Body of pancreas (tissue), 4 donors: ENCODE measurements at regions not wholly inside any gene's neighbourhood (a gene's known extent, or its start where the extent isn't known, plus 50 kb on each side); places are given as distances from the start of the nearest gene placed in this dataset.

Experiments
- ATAC-seq: fragments of 150-250 bp; one replicate; pipeline ENCODE4 v1.9.1; 2016
- DNase-seq, 4 donors: peaks; one replicate each; pipeline ENCODE4 v3.0.0-alpha.2; 2019
- H3K27ac ChIP-seq, 4 donors: fragments of 200-600 bp; sonication (generic); 1 replicate in 3 of 4; 2 replicates in 1 of 4; pipeline versions ENCODE4 v1.5.1 to v1.6.1; 2016 to 2019; ENCODE audit warnings: mild to moderate bottlenecking in 1 of 4, mixed read lengths in 1 of 4, moderate library complexity in 1 of 4
- H3K27me3 ChIP-seq, 2 donors: fragments of 200-600 bp; sonication (generic); one replicate each; pipeline ENCODE4 v1.6.0; 2016; ENCODE audit warnings: mild to moderate bottlenecking in 1 of 2
- H3K36me3 ChIP-seq, 2 donors: fragments of 200-600 bp; sonication (generic); replicated peaks in 1 of 2; 2 replicates each; pipeline ENCODE4 v1.5.1; 2016; ENCODE audit warnings: low read depth in 2 of 2; ENCODE audit not compliant: insufficient read depth in 1 of 2
- H3K4me1 ChIP-seq: fragments of 200-600 bp; sonication (generic); one replicate; pipeline ENCODE4 v1.6.0; 2016
- H3K4me3 ChIP-seq, 2 donors: fragments of 200-600 bp; sonication (generic); 1 replicate in 1 of 2; 2 replicates in 1 of 2; pipeline ENCODE4 v1.5.1; 2016 to 2019
- H3K9me3 ChIP-seq, 3 donors: fragments of 200-600 bp; sonication (generic); 1 replicate in 2 of 3; 2 replicates in 1 of 3; pipeline ENCODE4 v1.5.1; 2016
- CTCF ChIP-seq, 7 experiments: fragments of 450-650 bp in 4 of 7; fragments of 200-600 bp in 3 of 7; sonication (generic) in 3 of 7; IDR thresholded peaks; one replicate each; pipeline ENCODE4 v1.5.1; 2016 to 2019; ENCODE audit warnings: antibody characterized with exemption in 7 of 7
- POLR2A ChIP-seq, 3 donors: fragments of 450-650 bp; IDR thresholded peaks; one replicate each; pipeline ENCODE4 v1.6.1; 2016; ENCODE audit warnings: antibody characterized with exemption in 3 of 3, mild to moderate bottlenecking in 2 of 3
- WGBS, 2 donors: methylation state at CpG; one replicate each; pipeline ENCODE4 v1.1.5; 2017; 5-methylcytosine and 5-hydroxymethylcytosine counted together
- intact Hi-C: fragments of 100-400 bp; cut with DNase I; formaldehyde crosslinking; loops from one replicate; pipeline ENCODE4 v1.15.1; 2023

- intact Hi-C loops = no loop called here
- TF ChIP-seq CTCF (IDR thresholded peaks at IDR 0.05) = no peak
- TF ChIP-seq POLR2A (IDR thresholded peaks at IDR 0.05) = no peak
- ATAC-seq (no peak), DNase-seq (no peak)
- Histone ChIP-seq H3K9me3 (no peaks in the 10 kb centered on the region), H3K27me3 (no peaks in the 10 kb centered on the region), H3K4me3 (no peak overlapping the region), H3K27ac (no peak overlapping the region), H3K4me1 (no peaks in the 10 kb centered on the region), H3K36me3 (no peaks in the 10 kb centered on the region)
- 83 to 88% methylated on average over 1 of the region's 1 CpG for WGBS, 2 donors
Observed at GRCh38 chrX:99795495-99795894, 614.6 kb downstream of the PCDH19 start.

- Histone ChIP-seq H3K27me3 (no peaks in the 10 kb centered on the region), H3K27ac (no peak overlapping the region), H3K36me3 (no peaks in the 10 kb centered on the region), H3K4me1 (no peaks in the 10 kb centered on the region), H3K9me3 (no peaks in the 10 kb centered on the region), H3K4me3 (no peak overlapping the region)
- no peak for ATAC-seq
- DNase-seq = no peak
- 49 to 66% methylated on average over 3 of the region's 3 CpGs for WGBS, 2 donors
- intact Hi-C loops = no loop called here
- TF ChIP-seq POLR2A (IDR thresholded peaks at IDR 0.05) (no peak), CTCF (IDR thresholded peaks at IDR 0.05) (no peak)
Observed at GRCh38 chrX:99782516-99783040, 627.5 kb downstream of the PCDH19 start.

- TF ChIP-seq CTCF (IDR thresholded peaks at IDR 0.05) (no peak), POLR2A (IDR thresholded peaks at IDR 0.05) (no peak)
- DNase-seq = no peak
- H3K27ac ChIP-seq = no peak overlapping the region
- H3K4me1 ChIP-seq = no peaks in the 10 kb centered on the region
- ATAC-seq = no peak
- H3K4me3 ChIP-seq = no peak overlapping the region
- no peaks in the 10 kb centered on the region for H3K9me3 ChIP-seq
- intact Hi-C loops = no loop called here
- no peaks in the 10 kb centered on the region for H3K27me3 ChIP-seq
- no peaks in the 10 kb centered on the region for H3K36me3 ChIP-seq
- WGBS, 2 donors = 56% methylated on average over 1 of the region's 1 CpG; no CpG with 5 or more reads in 1 of the 2 donors
Observed at GRCh38 chrX:99777912-99778311, 632.2 kb downstream of the PCDH19 start.

- intact Hi-C loops = no loop called here
- H3K36me3 ChIP-seq = no peaks in the 10 kb centered on the region
- WGBS, 2 donors = 38 to 43% methylated on average over 2 of the region's 3 CpGs
- H3K9me3 ChIP-seq = no peaks in the 10 kb centered on the region
- H3K27me3 ChIP-seq = no peaks in the 10 kb centered on the region
- no peak for TF ChIP-seq POLR2A (IDR thresholded peaks at IDR 0.05)
- TF ChIP-seq CTCF (IDR thresholded peaks at IDR 0.05) = no peak
- H3K4me1 ChIP-seq = no peaks in the 10 kb centered on the region
- ATAC-seq (no peak), DNase-seq (no peak)
- H3K4me3 ChIP-seq = no peak overlapping the region
- H3K27ac ChIP-seq = no peak overlapping the region
Observed at GRCh38 chrX:99761731-99762130, 648.3 kb downstream of the PCDH19 start.

GRCh38 chrX:99752776-99753175, 657.3 kb downstream of the PCDH19 start:
- Histone ChIP-seq H3K27me3 (no peaks in the 10 kb centered on the region), H3K9me3 (no peaks in the 10 kb centered on the region), H3K27ac (no peak overlapping the region), H3K4me3 (no peak overlapping the region), H3K36me3 (no peaks in the 10 kb centered on the region), H3K4me1 (no peaks in the 10 kb centered on the region)
- no peak for TF ChIP-seq CTCF (IDR thresholded peaks at IDR 0.05)
- no peak for TF ChIP-seq POLR2A (IDR thresholded peaks at IDR 0.05)
- WGBS, 2 donors = 47 to 48% methylated on average over 4 of the region's 4 CpGs
- intact Hi-C loops = no loop called here
- DNase-seq = no peak
- no peak for ATAC-seq
